Esophagus muscularis mucosa (tissue), 4 donors: ENCODE measurements at regions not wholly inside any gene's neighbourhood (a gene's known extent, or its start where the extent isn't known, plus 50 kb on each side); places are given as distances from the start of the nearest gene placed in this dataset.

Experiments
- DNase-seq: peaks from one replicate; pipeline ENCODE4 v3.0.0-alpha.2; 2017; ENCODE audit errors: extremely low spot score
- H3K27ac ChIP-seq, 4 donors: fragments of 200-600 bp; sonication (generic); replicated peaks in 1 of 4; 1 replicate in 3 of 4; 2 replicates in 1 of 4; pipeline ENCODE4 v1.5.1; 2016 to 2019; ENCODE audit warnings: mild to moderate bottlenecking in 1 of 4
- H3K27me3 ChIP-seq, 4 donors: fragments of 200-600 bp; sonication (generic); one replicate each; pipeline versions ENCODE4 v1.5.1 to v1.6.0; 2016 to 2019
- H3K36me3 ChIP-seq, 4 donors: fragments of 200-600 bp; sonication (generic); one replicate each; pipeline ENCODE4 v1.5.1; 2016 to 2019
- H3K4me1 ChIP-seq, 4 donors: fragments of 200-600 bp; sonication (generic); one replicate each; pipeline ENCODE4 v1.5.1; 2016 to 2019
- H3K4me3 ChIP-seq, 4 donors: fragments of 200-600 bp; sonication (generic); 1 replicate in 2 of 4; 2 replicates in 2 of 4; pipeline ENCODE4 v1.5.1; 2016 to 2019; ENCODE audit warnings: mild to moderate bottlenecking in 4 of 4, moderate library complexity in 1 of 4
- H3K9me3 ChIP-seq, 4 donors: fragments of 200-600 bp; sonication (generic); 1 replicate in 3 of 4; 2 replicates in 1 of 4; pipeline ENCODE4 v1.5.1; 2016 to 2019
- EP300 ChIP-seq: sonication (generic); formaldehyde crosslinking; IDR thresholded peaks from one replicate; pipeline ENCODE4 v1.6.1; 2017; ENCODE audit warnings: antibody characterized with exemption
- POLR2A ChIP-seq: fragments of 450-650 bp; IDR thresholded peaks from one replicate; pipeline ENCODE4 v1.6.1; 2017; ENCODE audit warnings: antibody characterized with exemption, moderate library complexity, mild to moderate bottlenecking, low read depth
- POLR2AphosphoS5 ChIP-seq, 2 donors: sonication (generic); formaldehyde crosslinking; IDR thresholded peaks; one replicate each; pipeline ENCODE4 v1.6.1; 2017; ENCODE audit warnings: antibody characterized with exemption in 2 of 2
- WGBS: methylation state at CpG from one replicate; pipeline ENCODE4 v1.1.5; 2018; 5-methylcytosine and 5-hydroxymethylcytosine counted together
- intact Hi-C: fragments of 100-400 bp; cut with DNase I; formaldehyde crosslinking; loops from one replicate; pipeline ENCODE4 v1.15.1; 2023
- TF ChIP-seq, protein P1 (sequence below), 3 experiments: fragments of 200-600 bp in 2 of 3; fragments of 450-650 bp in 1 of 3; sonication (generic) in 2 of 3; IDR thresholded peaks; one replicate each; pipeline ENCODE4 v1.5.1; 2017 to 2019; ENCODE audit warnings: antibody characterized with exemption in 3 of 3, mild to moderate bottlenecking in 2 of 3, moderate library complexity in 1 of 3

DNA sequence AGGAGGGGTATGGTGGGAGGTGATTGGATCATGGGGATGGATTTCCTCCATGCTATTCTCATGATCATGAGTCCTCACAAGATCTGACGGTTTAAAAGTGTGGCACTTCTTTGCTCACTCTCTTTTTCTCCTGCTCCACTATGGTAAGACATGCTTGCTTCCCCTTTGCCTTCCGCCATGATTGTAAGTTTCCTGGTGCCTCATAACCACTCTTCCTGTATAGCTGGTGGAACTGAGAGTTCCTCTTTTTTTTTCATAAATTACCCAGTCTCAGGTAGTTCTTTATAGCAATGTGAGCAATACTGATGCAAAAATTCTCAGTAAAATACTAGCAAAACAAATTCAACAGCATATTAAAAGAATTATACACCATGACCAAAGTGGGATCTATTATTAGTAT lies 728.5 kb upstream of the SLC8A1 start:
- DNase-seq = no peak
- no peak for TF ChIP-seq EP300
- TF ChIP-seq, protein P1, sequence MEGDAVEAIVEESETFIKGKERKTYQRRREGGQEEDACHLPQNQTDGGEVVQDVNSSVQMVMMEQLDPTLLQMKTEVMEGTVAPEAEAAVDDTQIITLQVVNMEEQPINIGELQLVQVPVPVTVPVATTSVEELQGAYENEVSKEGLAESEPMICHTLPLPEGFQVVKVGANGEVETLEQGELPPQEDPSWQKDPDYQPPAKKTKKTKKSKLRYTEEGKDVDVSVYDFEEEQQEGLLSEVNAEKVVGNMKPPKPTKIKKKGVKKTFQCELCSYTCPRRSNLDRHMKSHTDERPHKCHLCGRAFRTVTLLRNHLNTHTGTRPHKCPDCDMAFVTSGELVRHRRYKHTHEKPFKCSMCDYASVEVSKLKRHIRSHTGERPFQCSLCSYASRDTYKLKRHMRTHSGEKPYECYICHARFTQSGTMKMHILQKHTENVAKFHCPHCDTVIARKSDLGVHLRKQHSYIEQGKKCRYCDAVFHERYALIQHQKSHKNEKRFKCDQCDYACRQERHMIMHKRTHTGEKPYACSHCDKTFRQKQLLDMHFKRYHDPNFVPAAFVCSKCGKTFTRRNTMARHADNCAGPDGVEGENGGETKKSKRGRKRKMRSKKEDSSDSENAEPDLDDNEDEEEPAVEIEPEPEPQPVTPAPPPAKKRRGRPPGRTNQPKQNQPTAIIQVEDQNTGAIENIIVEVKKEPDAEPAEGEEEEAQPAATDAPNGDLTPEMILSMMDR (IDR thresholded peaks at IDR 0.05) = no peak
- TF ChIP-seq POLR2AphosphoS5 (IDR thresholded peaks at IDR 0.05) = no peak
- no peak for TF ChIP-seq POLR2A
- Histone ChIP-seq H3K27ac (no peak overlapping the region), H3K4me3 (no peak overlapping the region), H3K4me1 (no peaks in the 10 kb centered on the region), H3K27me3 (no peaks in the 10 kb centered on the region), H3K36me3 (no peaks in the 10 kb centered on the region), H3K9me3 (no peaks in the 10 kb centered on the region)
- WGBS = 74% methylated on average over 2 of the region's 2 CpGs
- intact Hi-C loops = no loop called here

DNA sequence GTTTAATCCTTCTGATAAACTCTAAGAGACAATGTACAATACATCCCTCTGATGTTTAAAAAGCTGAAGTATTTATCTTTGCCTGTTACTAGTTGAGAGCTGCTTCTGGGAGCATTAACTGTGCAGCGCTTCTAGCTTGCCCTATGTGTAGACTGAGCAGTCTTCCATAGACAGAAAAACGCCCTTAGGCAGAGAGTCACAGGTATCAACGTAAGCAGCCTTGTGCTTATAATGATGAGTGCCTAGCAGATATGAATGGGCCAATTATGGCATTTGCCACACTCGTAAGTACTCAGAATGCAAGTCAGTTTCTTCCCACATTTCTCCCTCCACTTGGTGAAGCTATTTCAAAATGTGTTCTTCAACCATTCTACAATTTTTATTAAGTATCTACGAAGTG lies 731.1 kb upstream of the SLC8A1 start:
- no peak for TF ChIP-seq POLR2A
- TF ChIP-seq POLR2AphosphoS5 (IDR thresholded peaks at IDR 0.05) = no peak
- TF ChIP-seq EP300 = no peak
- TF ChIP-seq, protein P1 (IDR thresholded peaks at IDR 0.05) = no peak
- Histone ChIP-seq H3K4me3 (no peak overlapping the region), H3K27ac (no peak overlapping the region), H3K27me3 (no peaks in the 10 kb centered on the region), H3K4me1 (peaks cover 0 to 10% (median 0%) of the 10 kb centered on the region in 4 donors), H3K36me3 (no peaks in the 10 kb centered on the region), H3K9me3 (no peaks in the 10 kb centered on the region)
- DNase-seq = no peak
- intact Hi-C loops = no loop called here
- WGBS = 87% methylated on average over 5 of the region's 5 CpGs

DNA sequence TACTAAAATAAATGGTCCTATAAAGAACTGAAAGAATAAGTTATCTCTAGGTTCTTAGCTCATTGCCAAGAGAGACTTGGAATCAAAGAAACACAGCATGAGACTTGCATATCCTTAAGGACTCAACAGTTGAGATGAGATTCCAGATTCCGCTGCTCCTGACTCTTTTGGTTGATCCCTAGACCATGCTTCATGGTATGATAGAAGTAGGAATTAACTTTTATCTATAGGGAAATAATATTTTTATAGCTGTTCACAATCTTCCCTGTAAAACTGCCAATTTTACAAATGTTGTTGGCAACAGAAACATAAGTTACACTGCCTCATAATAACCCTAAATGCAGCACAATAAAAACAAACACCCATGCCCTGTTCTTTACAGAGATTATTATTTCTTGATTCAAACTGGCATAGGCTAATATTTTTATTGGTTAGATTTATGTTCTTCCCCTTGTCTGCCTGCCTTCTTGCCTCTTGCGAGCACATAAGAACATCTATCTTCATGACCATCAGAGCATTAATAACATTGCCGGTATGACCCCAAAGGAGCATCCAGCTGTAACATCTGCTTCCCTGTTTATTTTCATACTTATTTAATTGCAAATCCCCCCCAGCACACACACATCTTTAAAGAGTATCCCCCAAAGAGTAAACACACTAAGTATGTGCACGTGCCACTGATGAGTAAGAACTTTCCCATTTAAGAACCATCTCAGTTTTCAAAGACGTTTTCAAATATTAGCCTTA lies 735.7 kb upstream of the SLC8A1 start:
- Histone ChIP-seq H3K9me3 (no peaks in the 10 kb centered on the region), H3K27me3 (no peaks in the 10 kb centered on the region), H3K4me1 (peaks cover 0 to 16% (median 0%) of the 10 kb centered on the region in 4 donors), H3K27ac (no peak overlapping the region), H3K36me3 (no peaks in the 10 kb centered on the region), H3K4me3 (no peak overlapping the region)
- intact Hi-C loops = no loop called here
- WGBS = 50% methylated on average over 5 of the region's 5 CpGs
- TF ChIP-seq POLR2A (no peak), POLR2AphosphoS5 (IDR thresholded peaks at IDR 0.05) (no peak), EP300 (no peak)
- TF ChIP-seq, protein P1 (IDR thresholded peaks at IDR 0.05) = no peak
- DNase-seq = no peak

DNA sequence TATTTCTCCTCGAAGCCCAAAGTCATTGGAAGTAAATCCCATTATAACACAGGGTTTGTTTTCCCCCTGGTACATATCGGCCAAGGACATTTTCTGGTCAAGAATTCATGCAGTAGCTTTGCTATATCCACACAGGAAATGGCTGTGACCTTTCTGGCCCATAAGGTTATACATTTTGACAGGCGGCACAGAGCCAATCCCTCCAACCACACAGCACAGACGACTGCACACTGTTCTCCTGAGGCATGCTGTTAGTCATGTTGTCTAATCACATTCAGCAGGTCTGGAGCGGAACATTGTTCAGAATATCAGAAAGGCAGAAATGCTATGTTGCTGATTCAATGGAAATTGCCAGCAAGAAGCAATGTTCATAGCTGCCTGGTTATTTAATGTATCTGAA lies 742.3 kb upstream of the SLC8A1 start:
- DNase-seq = no peak

More for the DNA sequence above, 742.3 kb upstream of the SLC8A1 start:
- H3K27me3 ChIP-seq = no peaks in the 10 kb centered on the region
- H3K9me3 ChIP-seq = no peaks in the 10 kb centered on the region
- H3K4me1 ChIP-seq = no peaks in the 10 kb centered on the region
- H3K36me3 ChIP-seq = no peaks in the 10 kb centered on the region
- TF ChIP-seq POLR2A (no peak), POLR2AphosphoS5 (IDR thresholded peaks at IDR 0.05) (no peak), EP300 (no peak)
- TF ChIP-seq, protein P1 (IDR thresholded peaks at IDR 0.05) = no peak
- intact Hi-C loops = no loop called here
- H3K4me3 ChIP-seq = no peak overlapping the region
- no peak overlapping the region for H3K27ac ChIP-seq
- WGBS = 49% methylated on average over 4 of the region's 5 CpGs
